Testis (tissue), 2 donors: ENCODE measurements at regions not wholly inside any gene's neighbourhood (a gene's known extent, or its start where the extent isn't known, plus 50 kb on each side); places are given as distances from the start of the nearest gene placed in this dataset.
A peak's percentile ranks its signal among the peaks of the same experiment; 100 is the strongest.

Experiments
- DNase-seq: peaks from one replicate; pipeline ENCODE4 v3.0.0-alpha.2; 2019
- H3K27ac ChIP-seq, 2 donors: fragments of 200-600 bp; sonication (generic); one replicate each; pipeline ENCODE4 v1.5.1; 2019
- H3K27me3 ChIP-seq: fragments of 200-600 bp; sonication (generic); one replicate; pipeline ENCODE4 v1.5.1; 2019
- H3K36me3 ChIP-seq: fragments of 200-600 bp; sonication (generic); one replicate; pipeline ENCODE4 v1.5.1; 2017; ENCODE audit warnings: low read depth; ENCODE audit errors: missing control alignments
- H3K4me1 ChIP-seq: fragments of 200-600 bp; sonication (generic); one replicate; pipeline ENCODE4 v1.5.1; 2019
- H3K4me3 ChIP-seq, 2 donors: fragments of 200-600 bp; sonication (generic); one replicate each; pipeline ENCODE4 v1.5.1; 2017 to 2019
- H3K9me3 ChIP-seq: fragments of 200-600 bp; sonication (generic); one replicate; pipeline ENCODE4 v1.5.1; 2017
- CTCF ChIP-seq, 3 experiments: fragments of 450-650 bp in 2 of 3; fragments of 200-600 bp in 1 of 3; sonication (generic) in 1 of 3; IDR thresholded peaks; one replicate each; pipeline ENCODE4 v1.5.1; 2016 to 2019; ENCODE audit warnings: antibody characterized with exemption in 3 of 3, mild to moderate bottlenecking in 2 of 3, moderate library complexity in 1 of 3
- POLR2A ChIP-seq: fragments of 450-650 bp; IDR thresholded peaks from one replicate; pipeline ENCODE4 v1.6.1; 2017; ENCODE audit warnings: antibody characterized with exemption, mild to moderate bottlenecking, moderate library complexity
- WGBS, 2 donors: methylation state at CpG; one replicate each; pipeline ENCODE4 v1.1.5; 2018; 5-methylcytosine and 5-hydroxymethylcytosine counted together
- intact Hi-C: fragments of 100-400 bp; cut with DNase I; formaldehyde crosslinking; loops from one replicate; pipeline ENCODE4 v1.15.1; 2023; ENCODE audit warnings: low total_unique reads

GRCh38 chr22:48091656-48092223, 1329.3 kb downstream of the TBC1D22A start:
- TF ChIP-seq CTCF (IDR thresholded peaks at IDR 0.05) (no peak), POLR2A (no peak)
- Histone ChIP-seq H3K36me3 (no peaks in the 10 kb centered on the region), H3K27me3 (no peaks in the 10 kb centered on the region), H3K4me1 (peaks cover 13% of the 10 kb centered on the region), H3K27ac (no peak overlapping the region), H3K4me3 (no peak overlapping the region), H3K9me3 (no peaks in the 10 kb centered on the region)
- no peak for DNase-seq
- intact Hi-C loops, result no loop called here
- WGBS, 2 donors, result 88 to 90% methylated on average over 10 of the region's 10 CpGs

- 87 to 93% methylated on average over 11 of the region's 11 CpGs for WGBS, 2 donors
These were observed 1328.7 kb downstream of the TBC1D22A start for GRCh38 chr22:48091060-48091650.

GRCh38 chr22:48090332-48090672, 1327.9 kb downstream of the TBC1D22A start:
- no peak for TF ChIP-seq POLR2A
- TF ChIP-seq CTCF (IDR thresholded peaks at IDR 0.05), result no peak
- Histone ChIP-seq H3K4me1 (peaks cover 13% of the 10 kb centered on the region), H3K4me3 (no peak overlapping the region), H3K9me3 (no peaks in the 10 kb centered on the region), H3K36me3 (no peaks in the 10 kb centered on the region), H3K27ac (no peak overlapping the region), H3K27me3 (no peaks in the 10 kb centered on the region)
- DNase-seq, result no peak
- intact Hi-C loops, result no loop called here
- 21 to 42% methylated on average over 6 to 7 of the region's 7 CpGs for WGBS, 2 donors

More at GRCh38 chr22:48091060-48091650, 1328.7 kb downstream of the TBC1D22A start:
- H3K4me1 ChIP-seq, result peaks cover 13% of the 10 kb centered on the region
- H3K9me3 ChIP-seq, result no peaks in the 10 kb centered on the region
- no peak for DNase-seq
- intact Hi-C loops, result no loop called here
- H3K4me3 ChIP-seq, result no peak overlapping the region
- TF ChIP-seq CTCF (IDR thresholded peaks at IDR 0.05) (no peak), POLR2A (no peak)
- H3K36me3 ChIP-seq, result no peaks in the 10 kb centered on the region
- no peaks in the 10 kb centered on the region for H3K27me3 ChIP-seq
- no peak overlapping the region for H3K27ac ChIP-seq

- H3K27me3 ChIP-seq, result no peaks in the 10 kb centered on the region
- 31 to 43% methylated on average over 18 to 19 of the region's 19 CpGs for WGBS, 2 donors
- H3K36me3 ChIP-seq, result no peaks in the 10 kb centered on the region
- peaks cover 13% of the 10 kb centered on the region for H3K4me1 ChIP-seq
- H3K27ac ChIP-seq, result no peak overlapping the region
- H3K9me3 ChIP-seq, result no peaks in the 10 kb centered on the region
- H3K4me3 ChIP-seq, result no peak overlapping the region
- no peak for TF ChIP-seq POLR2A
- TF ChIP-seq CTCF (IDR thresholded peaks at IDR 0.05), result no peak
- intact Hi-C loops, result no loop called here
- peak; percentile 57 for DNase-seq
These were observed 1327.3 kb downstream of the TBC1D22A start for GRCh38 chr22:48089601-48090331.
